GM12878 (cell line): ENCODE measurements at regions not wholly inside any gene's neighbourhood (a gene's known extent, or its start where the extent isn't known, plus 50 kb on each side); places are given as distances from the start of the nearest gene placed in this dataset.

Experiments used
- ATAC-seq: fragments of 200-7000 bp; cut with Tn5 transposase; 3 replicates; pipeline ENCODE4 v1.9.1; 2020; ENCODE audit warnings: mild to moderate bottlenecking, moderate library complexity
- BruUV-seq: library from RNA; stranded (reverse); fragments of 400-500 nt; replicated peaks from 2 replicates; lab custom pipeline; 2021; lab: Mats Ljungman, UMichigan
- CTCF ChIA-PET: fragments of 300-600 bp; sonication (Branson Sonifier 250); formaldehyde crosslinking; extraction: SDS; loops from one replicate; lab custom pipeline; 2021; ENCODE audit warnings: inconsistent platforms; lab: Yijun Ruan, JAX
- POLR2A ChIA-PET: fragments of 350-600 bp; formaldehyde crosslinking; extraction: SDS; loops from one replicate; lab custom pipeline; 2021; ENCODE audit warnings: inconsistent platforms; lab: Charles Lee
- RAD21 ChIA-PET: fragments of 300-600 bp; sonication (Branson Sonifier 250); formaldehyde crosslinking; loops from one replicate; lab custom pipeline; 2023; ENCODE audit warnings: antibody characterized with exemption; ENCODE audit not compliant: unreplicated experiment; lab: Charles Lee
- SMC1A ChIA-PET: fragments of 300-600 bp; sonication (Branson Sonifier 250); formaldehyde crosslinking; loops from one replicate; lab custom pipeline; 2023; ENCODE audit not compliant: unreplicated experiment, uncharacterized antibody; lab: Charles Lee
- DNase-seq: peaks from one replicate; pipeline ENCODE4 v3.0.0-alpha.2; 2011; ENCODE audit warnings: low read depth, low spot score
- FAIRE-seq: peaks from 3 replicates; lab custom pipeline; 2011; peaks lifted over from hg19 to GRCh38; lab: Jason Lieb, UNC
- H2AFZ ChIP-seq: 2 replicates; pipeline ENCODE4 v1.6.0; 2011; ENCODE audit warnings: low read depth, low read length, control low read depth; ENCODE audit not compliant: control insufficient read depth
- H3K27ac ChIP-seq: 2 replicates; pipeline ENCODE4 v1.5.1; 2011; ENCODE audit warnings: control low read depth; ENCODE audit not compliant: control insufficient read depth, insufficient read depth
- H3K27me3 ChIP-seq, 2 experiments: replicated peaks in 1 of 2; 2 replicates each; pipeline versions ENCODE4 v1.6.0 to v1.6.1; 2011; ENCODE audit warnings: low read length in 1 of 2; ENCODE audit not compliant: control insufficient read depth in 2 of 2, insufficient read depth in 2 of 2
- H3K36me3 ChIP-seq, 2 experiments: 2 replicates each; pipeline ENCODE4 v1.5.1; 2011; ENCODE audit warnings: low read length in 1 of 2; ENCODE audit not compliant: control insufficient read depth in 2 of 2, insufficient read depth in 2 of 2
- H3K4me1 ChIP-seq: 2 replicates; pipeline ENCODE4 v1.6.1; 2011; ENCODE audit warnings: mild to moderate bottlenecking, low read length, moderate library complexity, mixed read lengths; ENCODE audit not compliant: control insufficient read depth, insufficient read depth
- H3K4me2 ChIP-seq: 2 replicates; pipeline ENCODE4 v1.6.0; 2011; ENCODE audit warnings: control low read depth; ENCODE audit not compliant: control insufficient read depth, insufficient read depth
- H3K4me3 ChIP-seq: fragments of 200-600 bp; sonication (generic); 2 replicates; pipeline ENCODE4 v1.5.1; 2016
- H3K79me2 ChIP-seq: 2 replicates; pipeline ENCODE4 v1.6.0; 2011; ENCODE audit warnings: low read length; ENCODE audit not compliant: control insufficient read depth, insufficient read depth
- H3K9ac ChIP-seq: 2 replicates; pipeline ENCODE4 v1.8.0; 2011; ENCODE audit warnings: low read length, control low read depth, mixed read lengths; ENCODE audit not compliant: control insufficient read depth, insufficient read depth
- H3K9me3 ChIP-seq: replicated peaks from 3 replicates; pipeline ENCODE4 v1.5.1; 2011; ENCODE audit warnings: mild to moderate bottlenecking, low read length; ENCODE audit not compliant: control insufficient read depth, insufficient read depth
- H4K20me1 ChIP-seq: 2 replicates; pipeline ENCODE4 v1.6.0; 2011; ENCODE audit not compliant: control insufficient read depth, insufficient read depth
- ATF7 ChIP-seq: fragments of 450-650 bp; IDR thresholded peaks from 2 replicates; pipeline ENCODE4 v1.6.1; 2016; ENCODE audit warnings: low read depth, mild to moderate bottlenecking
- DPF2 ChIP-seq: fragments of 450-650 bp; IDR thresholded peaks from 2 replicates; pipeline ENCODE4 v1.6.1; 2017; ENCODE audit warnings: mild to moderate bottlenecking
- IRF5 ChIP-seq: fragments of 450-650 bp; IDR thresholded peaks from 2 replicates; pipeline ENCODE4 v1.6.1; 2017; ENCODE audit warnings: borderline replicate concordance
- KAT2A ChIP-seq: conservative IDR thresholded peaks from 2 replicates; pipeline ENCODE4 v1.6.1; 2011; ENCODE audit warnings: low read depth, low read length; ENCODE audit not compliant: control insufficient read depth
- NBN ChIP-seq: fragments of 450-650 bp; IDR thresholded peaks from 2 replicates; pipeline ENCODE4 v1.6.1; 2016
- PKNOX1 ChIP-seq: fragments of 450-650 bp; IDR thresholded peaks from 2 replicates; pipeline ENCODE4 v1.6.1; 2016; ENCODE audit warnings: mild to moderate bottlenecking
- WGBS: methylation state at CpG from one replicate; pipeline ENCODE4 v1.1.6; 2016; ENCODE audit warnings: low lambda C conversion rate; ENCODE audit not compliant: insufficient replicate concordance, insufficient coverage; ENCODE audit errors: missing lambda C conversion rate; 5-methylcytosine and 5-hydroxymethylcytosine counted together
- in situ Hi-C: fragments of 300-500 bp; cut with MboI; formaldehyde crosslinking; loops from 9 replicates; pipeline ENCODE4 v1.14.3; 2018; ENCODE audit warnings: mixed read lengths
- intact Hi-C: fragments of 100-400 bp; cut with micrococcal nuclease; formaldehyde crosslinking; loops from one replicate; pipeline ENCODE4 v1.14.2; 2022; ENCODE audit not compliant: unreplicated experiment
- TF ChIP-seq, protein P1 (sequence below): fragments of 450-650 bp; formaldehyde crosslinking; IDR thresholded peaks from 2 replicates; pipeline ENCODE4 v1.5.0; 2022; ENCODE audit warnings: mild to moderate bottlenecking, missing genetic modification characterization

- TF ChIP-seq IRF5 (no peak), KAT2A (no peak), PKNOX1 (no peak), DPF2 (no peak), NBN (no peak)
- TF ChIP-seq, protein P1, sequence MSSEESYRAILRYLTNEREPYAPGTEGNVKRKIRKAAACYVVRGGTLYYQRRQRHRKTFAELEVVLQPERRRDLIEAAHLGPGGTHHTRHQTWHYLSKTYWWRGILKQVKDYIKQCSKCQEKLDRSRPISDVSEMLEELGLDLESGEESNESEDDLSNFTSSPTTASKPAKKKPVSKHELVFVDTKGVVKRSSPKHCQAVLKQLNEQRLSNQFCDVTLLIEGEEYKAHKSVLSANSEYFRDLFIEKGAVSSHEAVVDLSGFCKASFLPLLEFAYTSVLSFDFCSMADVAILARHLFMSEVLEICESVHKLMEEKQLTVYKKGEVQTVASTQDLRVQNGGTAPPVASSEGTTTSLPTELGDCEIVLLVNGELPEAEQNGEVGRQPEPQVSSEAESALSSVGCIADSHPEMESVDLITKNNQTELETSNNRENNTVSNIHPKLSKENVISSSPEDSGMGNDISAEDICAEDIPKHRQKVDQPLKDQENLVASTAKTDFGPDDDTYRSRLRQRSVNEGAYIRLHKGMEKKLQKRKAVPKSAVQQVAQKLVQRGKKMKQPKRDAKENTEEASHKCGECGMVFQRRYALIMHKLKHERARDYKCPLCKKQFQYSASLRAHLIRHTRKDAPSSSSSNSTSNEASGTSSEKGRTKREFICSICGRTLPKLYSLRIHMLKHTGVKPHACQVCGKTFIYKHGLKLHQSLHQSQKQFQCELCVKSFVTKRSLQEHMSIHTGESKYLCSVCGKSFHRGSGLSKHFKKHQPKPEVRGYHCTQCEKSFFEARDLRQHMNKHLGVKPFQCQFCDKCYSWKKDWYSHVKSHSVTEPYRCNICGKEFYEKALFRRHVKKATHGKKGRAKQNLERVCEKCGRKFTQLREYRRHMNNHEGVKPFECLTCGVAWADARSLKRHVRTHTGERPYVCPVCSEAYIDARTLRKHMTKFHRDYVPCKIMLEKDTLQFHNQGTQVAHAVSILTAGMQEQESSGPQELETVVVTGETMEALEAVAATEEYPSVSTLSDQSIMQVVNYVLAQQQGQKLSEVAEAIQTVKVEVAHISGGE (CRISPR knock-in tag), result no peak
Observed at GRCh38 chr18:64806691-64807090, 657.8 kb upstream of the LINC00305 start (continued).

GRCh38 chr18:64806232-64806631 lies 657.3 kb upstream of the LINC00305 start:
- no peak overlapping the region for H3K4me2 ChIP-seq
- ATAC-seq (no peak), DNase-seq (no peak)
- no peaks in the 10 kb centered on the region for H4K20me1 ChIP-seq
- H3K79me2 ChIP-seq, result no peaks in the 10 kb centered on the region
- ChIA-PET SMC1A (no interaction called here), POLR2A (no interaction called here)
- H3K4me1 ChIP-seq, result no peaks in the 10 kb centered on the region
- TF ChIP-seq ATF7, result no peak
- TF ChIP-seq, all 136 proteins: peak for 0
- H3K9me3 ChIP-seq, result no peaks in the 10 kb centered on the region
- no peak overlapping the region for H2AFZ ChIP-seq
- H3K4me3 ChIP-seq, result no peak overlapping the region
- no peak for FAIRE-seq
- intact Hi-C loops (no loop called here), in situ Hi-C loops (no loop called here)
- no peaks in the 10 kb centered on the region for H3K36me3 ChIP-seq
- no peak overlapping the region for H3K9ac ChIP-seq
- H3K27ac ChIP-seq, result no peak overlapping the region
- WGBS, result 79% methylated on average over 2 of the region's 2 CpGs
- CTCF ChIA-PET, result no interaction called here
- RAD21 ChIA-PET, result no interaction called here
- BruUV-seq, result no TSS peak
- H3K27me3 ChIP-seq, result no peaks in the 10 kb centered on the region
